Adipocyte (in vitro differentiated cells): ENCODE measurements at regions not wholly inside any gene's neighbourhood (a gene's known extent, or its start where the extent isn't known, plus 50 kb on each side); places are given as distances from the start of the nearest gene placed in this dataset.

Experiments
- DNase-seq: peaks from one replicate; pipeline ENCODE4 v3.0.0-alpha.2; 2015; ENCODE audit warnings: low read depth
- H3K27me3 ChIP-seq: replicated peaks from 2 replicates; pipeline ENCODE4 v1.7.0; 2013; ENCODE audit warnings: mild to moderate bottlenecking, low read length, moderate library complexity; ENCODE audit not compliant: control insufficient read depth, insufficient read depth
- H3K36me3 ChIP-seq: 2 replicates; pipeline ENCODE4 v1.7.0; 2013; ENCODE audit warnings: low read length, mild to moderate bottlenecking, moderate library complexity; ENCODE audit not compliant: control insufficient read depth, insufficient read depth, severe bottlenecking
- H3K4me1 ChIP-seq: 2 replicates; pipeline ENCODE4 v1.7.0; 2013; ENCODE audit warnings: mild to moderate bottlenecking, low read length, moderate library complexity; ENCODE audit not compliant: control insufficient read depth, insufficient read depth
- H3K4me3 ChIP-seq: 2 replicates; pipeline ENCODE4 v1.7.0; 2013; ENCODE audit warnings: mild to moderate bottlenecking, low read length, moderate library complexity
- H3K9ac ChIP-seq: 2 replicates; pipeline ENCODE4 v1.7.0; 2013; ENCODE audit warnings: mild to moderate bottlenecking, low read length, moderate library complexity
- H3K9me3 ChIP-seq: 2 replicates; pipeline ENCODE4 v1.7.0; 2013; ENCODE audit warnings: mild to moderate bottlenecking, low read length, moderate library complexity; ENCODE audit not compliant: control insufficient read depth

GRCh38 chr20:18986146-18986830, 172.7 kb downstream of the SCP2D1 start:
- Histone ChIP-seq H3K9me3 (no peaks in the 10 kb centered on the region), H3K27me3 (no peaks in the 10 kb centered on the region), H3K4me3 (no peak overlapping the region), H3K9ac (peak overlapping the region; percentile 53), H3K36me3 (no peaks in the 10 kb centered on the region), H3K4me1 (peaks cover 52% of the 10 kb centered on the region)
- no peak for DNase-seq

GRCh38 chr20:18986895-18987580, 173.5 kb downstream of the SCP2D1 start:
- H3K4me1 ChIP-seq: peaks cover 52% of the 10 kb centered on the region
- DNase-seq: no peak
- peak overlapping the region; percentile 53 for H3K9ac ChIP-seq
- H3K27me3 ChIP-seq: no peaks in the 10 kb centered on the region
- H3K36me3 ChIP-seq: no peaks in the 10 kb centered on the region
- H3K4me3 ChIP-seq: no peak overlapping the region
- H3K9me3 ChIP-seq: no peaks in the 10 kb centered on the region

DNA sequence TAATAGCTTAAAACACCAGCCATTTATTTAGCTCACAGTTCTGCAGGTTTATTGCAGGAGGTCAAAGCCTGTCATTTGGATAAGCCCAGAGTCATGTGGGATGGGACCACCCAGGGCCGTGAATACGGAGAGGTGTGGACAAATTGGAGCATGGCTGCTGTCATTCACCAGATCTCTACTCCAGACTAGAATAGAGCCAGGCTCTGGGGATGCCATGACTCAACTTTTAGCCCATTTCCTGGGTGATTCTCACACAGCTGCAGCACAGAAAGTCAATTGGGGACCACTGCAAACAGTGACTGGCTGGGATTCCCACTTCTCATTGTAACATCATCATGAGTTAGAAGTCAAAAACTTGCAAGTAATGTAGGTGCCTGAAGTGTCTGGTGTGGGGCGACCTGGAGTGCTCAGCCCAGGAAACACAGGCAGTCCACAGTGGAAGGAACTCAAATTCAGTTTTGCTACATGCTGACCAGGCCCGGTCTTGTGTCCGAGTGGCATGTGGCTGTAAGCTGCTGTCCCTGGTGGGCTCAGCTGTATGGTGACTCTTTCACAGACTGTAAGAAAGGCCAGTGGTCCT, 174.3 kb downstream of the SCP2D1 start:
- Histone ChIP-seq H3K4me1 (peaks cover 52% of the 10 kb centered on the region), H3K4me3 (no peak overlapping the region), H3K9ac (no peak overlapping the region), H3K9me3 (no peaks in the 10 kb centered on the region), H3K36me3 (no peaks in the 10 kb centered on the region), H3K27me3 (no peaks in the 10 kb centered on the region)
- no peak for DNase-seq

DNA sequence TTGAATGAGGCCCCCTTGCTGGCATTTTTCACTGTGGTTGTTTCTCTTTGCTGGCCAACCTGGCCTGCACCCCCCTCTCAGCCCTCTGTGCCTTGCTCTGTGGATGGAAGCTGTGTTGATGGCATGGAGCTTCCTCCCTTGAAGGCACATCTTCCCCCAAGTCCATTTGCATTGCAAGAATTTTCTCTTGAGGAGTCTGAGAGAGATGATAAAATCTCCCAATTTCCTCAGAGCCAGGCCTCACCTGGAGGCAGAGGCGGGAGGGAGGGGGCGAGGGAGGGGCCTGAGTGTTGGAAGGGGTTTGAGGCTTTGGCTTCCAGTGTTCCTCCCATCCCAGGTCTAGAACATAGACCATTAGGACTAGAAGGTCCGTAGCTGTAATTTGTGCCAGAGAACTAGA, 175.1 kb downstream of the SCP2D1 start:
- H3K4me1 ChIP-seq: peaks cover 50% of the 10 kb centered on the region
- no peak for DNase-seq
- no peaks in the 10 kb centered on the region for H3K9me3 ChIP-seq
- H3K9ac ChIP-seq: no peak overlapping the region
- no peaks in the 10 kb centered on the region for H3K27me3 ChIP-seq
- H3K36me3 ChIP-seq: no peaks in the 10 kb centered on the region
- H3K4me3 ChIP-seq: no peak overlapping the region

- Histone ChIP-seq H3K9me3 (no peaks in the 10 kb centered on the region), H3K4me1 (peaks cover 41% of the 10 kb centered on the region), H3K9ac (peak overlapping the region; percentile 49), H3K27me3 (no peaks in the 10 kb centered on the region), H3K4me3 (peak overlapping the region; percentile 12), H3K36me3 (no peaks in the 10 kb centered on the region)
- DNase-seq: no peak
Measured at GRCh38 chr20:18989736-18990474, 176.3 kb downstream of the SCP2D1 start.

DNA sequence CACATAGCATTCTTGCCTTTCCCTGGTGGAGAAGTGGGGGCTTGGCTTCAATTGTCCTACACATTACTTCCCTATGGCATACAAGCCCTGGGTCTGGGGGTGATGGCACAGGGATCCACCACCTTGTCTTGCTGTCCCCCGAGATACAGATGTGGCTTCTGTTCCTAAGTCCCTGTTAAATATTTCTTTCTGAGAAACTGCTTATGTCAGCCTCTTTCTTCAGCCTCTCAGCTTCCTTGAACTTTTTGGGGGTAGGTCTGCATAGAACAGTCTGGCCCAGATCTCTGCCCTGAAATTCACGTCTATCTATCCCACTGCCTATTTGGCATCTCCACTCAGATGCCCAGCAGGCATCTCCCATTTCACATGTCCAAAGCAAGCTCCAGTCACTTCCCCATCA, 177.4 kb downstream of the SCP2D1 start:
- no peak overlapping the region for H3K4me3 ChIP-seq
- DNase-seq: no peak
- H3K9ac ChIP-seq: peak overlapping the region; percentile 49
- no peaks in the 10 kb centered on the region for H3K27me3 ChIP-seq
- no peaks in the 10 kb centered on the region for H3K36me3 ChIP-seq
- H3K4me1 ChIP-seq: peaks cover 36% of the 10 kb centered on the region
- peaks cover 3% of the 10 kb centered on the region for H3K9me3 ChIP-seq

DNA sequence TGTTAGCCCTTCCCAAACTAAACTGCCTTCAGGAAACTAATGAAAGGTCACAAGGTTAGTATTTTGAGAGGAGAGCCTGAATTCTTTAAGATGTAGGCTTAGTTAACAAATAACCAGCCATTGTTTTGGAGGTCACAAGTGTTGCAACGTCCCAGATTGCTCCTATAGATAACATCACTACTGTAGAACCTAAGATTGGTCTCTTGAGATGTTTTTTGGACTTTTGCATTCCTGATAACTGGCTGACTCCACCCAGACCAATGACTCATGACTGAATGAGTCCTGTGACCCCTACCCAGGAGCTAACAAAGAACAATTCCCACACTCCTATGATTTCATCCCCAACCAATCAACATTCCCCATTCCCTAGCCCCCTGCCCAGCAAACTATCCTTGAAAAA, 178.8 kb downstream of the SCP2D1 start:
- Histone ChIP-seq H3K4me1 (peaks cover 23% of the 10 kb centered on the region), H3K4me3 (no peak overlapping the region), H3K9me3 (peaks cover 3% of the 10 kb centered on the region), H3K27me3 (no peaks in the 10 kb centered on the region), H3K9ac (no peak overlapping the region), H3K36me3 (no peaks in the 10 kb centered on the region)
- no peak for DNase-seq

DNA sequence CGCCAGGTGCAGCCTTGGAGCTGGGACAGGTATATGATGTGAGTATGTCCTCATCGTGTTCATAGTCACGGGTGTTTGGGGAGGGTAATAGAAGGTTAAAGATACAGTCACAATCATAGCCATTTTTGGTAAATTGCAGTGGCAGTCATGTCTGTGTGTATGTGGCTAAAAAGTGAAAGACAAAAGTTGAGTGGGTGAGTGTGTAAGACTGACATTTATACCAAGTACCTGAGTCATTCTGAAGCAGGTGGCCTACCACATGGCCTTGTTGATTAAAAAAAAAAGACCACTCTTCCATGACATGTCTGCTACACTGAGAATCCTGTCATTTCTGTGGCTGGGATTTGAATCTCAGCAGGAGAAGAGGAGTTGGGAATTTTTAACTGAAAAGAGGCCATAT, 181.9 kb downstream of the SCP2D1 start:
- peaks cover 12% of the 10 kb centered on the region for H3K4me1 ChIP-seq
- no peaks in the 10 kb centered on the region for H3K36me3 ChIP-seq
- H3K9me3 ChIP-seq: peaks cover 3% of the 10 kb centered on the region
- no peaks in the 10 kb centered on the region for H3K27me3 ChIP-seq
- H3K9ac ChIP-seq: no peak overlapping the region
- no peak for DNase-seq
- no peak overlapping the region for H3K4me3 ChIP-seq

DNA sequence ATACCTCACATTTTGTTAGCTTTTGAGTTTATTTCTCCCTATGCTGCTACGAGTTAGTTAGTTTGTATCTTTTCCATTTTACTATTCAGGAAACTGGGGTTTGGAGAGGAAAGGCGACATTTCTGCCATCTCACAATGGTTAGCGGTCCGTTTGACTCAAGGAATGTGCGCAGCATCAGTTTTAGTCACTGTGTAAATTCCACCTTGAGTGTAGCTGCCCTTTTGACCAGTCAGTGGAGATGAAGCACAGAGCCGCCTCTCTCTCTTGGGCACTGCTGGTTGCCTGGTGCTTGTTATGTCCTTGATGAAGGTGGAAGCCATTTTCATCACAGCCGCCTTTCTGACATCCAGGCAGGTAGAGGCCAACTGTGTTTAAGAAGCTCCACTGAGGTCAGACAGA, 185.5 kb downstream of the SCP2D1 start:
- no peaks in the 10 kb centered on the region for H3K27me3 ChIP-seq
- H3K4me1 ChIP-seq: peaks cover 8% of the 10 kb centered on the region
- H3K9ac ChIP-seq: no peak overlapping the region
- peaks cover 3% of the 10 kb centered on the region for H3K9me3 ChIP-seq
- H3K36me3 ChIP-seq: no peaks in the 10 kb centered on the region
- no peak overlapping the region for H3K4me3 ChIP-seq
- no peak for DNase-seq

DNA sequence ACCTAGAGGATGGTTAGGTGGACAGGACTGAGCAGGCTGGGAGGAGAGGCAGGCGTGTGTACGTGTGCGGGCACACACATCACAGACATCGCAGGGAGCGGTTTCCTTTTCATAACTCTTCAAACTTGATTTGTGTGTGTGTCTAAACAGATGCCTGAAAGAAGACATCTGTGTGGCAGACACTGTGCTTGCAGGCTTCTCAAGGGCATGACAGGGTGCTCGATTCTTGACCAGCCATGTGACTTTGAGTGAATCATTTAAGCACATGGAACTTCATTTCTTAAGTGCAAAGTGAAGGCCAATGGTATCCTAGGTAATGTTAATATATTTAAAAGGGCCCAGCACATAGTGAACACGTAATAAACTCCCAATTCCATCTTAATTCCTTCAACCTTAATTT, 186.5 kb downstream of the SCP2D1 start:
- no peaks in the 10 kb centered on the region for H3K36me3 ChIP-seq
- H3K4me3 ChIP-seq: no peak overlapping the region
- no peak overlapping the region for H3K9ac ChIP-seq
- peaks cover 12% of the 10 kb centered on the region for H3K4me1 ChIP-seq
- no peak for DNase-seq
- no peaks in the 10 kb centered on the region for H3K27me3 ChIP-seq
- peaks cover 3% of the 10 kb centered on the region for H3K9me3 ChIP-seq

DNA sequence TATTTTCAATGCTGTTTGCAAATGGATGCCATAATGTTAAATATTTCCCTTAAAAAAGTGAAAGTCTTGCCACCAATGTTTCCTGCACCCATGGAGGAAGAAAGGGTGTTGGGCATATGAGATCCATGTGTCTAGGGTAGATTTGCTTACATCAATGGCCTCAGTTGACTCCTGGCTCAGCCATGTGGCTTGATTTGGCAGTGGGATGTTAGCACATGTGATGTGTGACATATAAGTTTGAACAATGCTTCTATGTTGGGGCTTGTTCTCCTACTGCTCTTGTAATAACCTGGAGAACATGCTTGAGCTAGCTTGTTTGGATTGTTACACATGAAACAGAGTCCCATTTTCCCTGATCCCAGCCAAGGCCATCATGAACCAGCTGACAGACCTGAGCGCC, 187.6 kb downstream of the SCP2D1 start:
- Histone ChIP-seq H3K9ac (no peak overlapping the region), H3K27me3 (no peaks in the 10 kb centered on the region), H3K4me1 (peaks cover 12% of the 10 kb centered on the region), H3K36me3 (no peaks in the 10 kb centered on the region), H3K9me3 (no peaks in the 10 kb centered on the region), H3K4me3 (no peak overlapping the region)
- DNase-seq: no peak
